Stimulated activated naive CD8-positive, alpha-beta T cell treated with anti-CD3 and anti-CD28 coated beads, Interleukin-15, amount 100 ng/mL, for 72 hours (primary cell): ENCODE measurements at regions not wholly inside any gene's neighbourhood (a gene's known extent, or its start where the extent isn't known, plus 50 kb on each side); places are given as distances from the start of the nearest gene placed in this dataset.

ENCODE experiments used
- ATAC-seq: fragments of 150-1000 bp; cut with Tn5 transposase; 2 replicates; pipeline ENCODE4 v1.10.0; 2021; ENCODE audit warnings: mild to moderate bottlenecking, moderate library complexity
- DNase-seq, 2 donors: peaks; one replicate each; pipeline ENCODE4 v3.0.0; 2021 to 2022
- H3K27ac Mint-ChIP-seq, 2 donors: one replicate each; pipeline ENCODE4 v1.8.0; 2022; ENCODE audit warnings: mild to moderate bottlenecking in 2 of 2, mixed read lengths in 2 of 2, moderate library complexity in 2 of 2
- H3K27me3 Mint-ChIP-seq: one replicate; pipeline ENCODE4 v1.8.0; 2022; ENCODE audit warnings: mixed read lengths
- H3K4me1 Mint-ChIP-seq: one replicate; pipeline ENCODE4 v1.8.0; 2022; ENCODE audit warnings: mild to moderate bottlenecking, mixed read lengths
- H3K4me3 Mint-ChIP-seq, 2 donors: one replicate each; pipeline ENCODE4 v1.8.0; 2022; ENCODE audit warnings: mild to moderate bottlenecking in 2 of 2, mixed read lengths in 2 of 2, moderate library complexity in 1 of 2
- H3K9me3 Mint-ChIP-seq, 2 donors: one replicate each; pipeline ENCODE4 v1.8.0; 2022; ENCODE audit warnings: mixed read lengths in 2 of 2

- Mint-ChIP-seq H3K27me3 (no peaks in the 10 kb centered on the region), H3K4me3 (no peak overlapping the region), H3K4me1 (peaks cover 13% of the 10 kb centered on the region), H3K27ac (no peak overlapping the region), H3K9me3 (no peaks in the 10 kb centered on the region)
- DNase-seq (no peak), ATAC-seq (no peak)
Measured at GRCh38 chr1:199312626-199313025, 673.8 kb downstream of the PTPRC start.

GRCh38 chr1:199313444-199313843, 674.6 kb downstream of the PTPRC start:
- no peak for ATAC-seq
- Mint-ChIP-seq H3K27ac (no peak overlapping the region), H3K9me3 (no peaks in the 10 kb centered on the region), H3K4me3 (no peak overlapping the region), H3K4me1 (peaks cover 6% of the 10 kb centered on the region), H3K27me3 (no peaks in the 10 kb centered on the region)
- DNase-seq = no peak

GRCh38 chr1:199319341-199319740, 680.5 kb downstream of the PTPRC start:
- Mint-ChIP-seq H3K27me3 (peaks cover 8% of the 10 kb centered on the region), H3K9me3 (no peaks in the 10 kb centered on the region), H3K27ac (no peak overlapping the region), H3K4me1 (no peaks in the 10 kb centered on the region), H3K4me3 (no peak overlapping the region)
- no peak for ATAC-seq
- DNase-seq = no peak

GRCh38 chr1:199322278-199322677, 683.4 kb downstream of the PTPRC start:
- Mint-ChIP-seq H3K27me3 (peaks cover 8% of the 10 kb centered on the region), H3K4me1 (no peaks in the 10 kb centered on the region), H3K27ac (no peak overlapping the region), H3K9me3 (peaks cover 0 to 4% of the 10 kb centered on the region in 2 donors), H3K4me3 (no peak overlapping the region)
- no peak for DNase-seq
- ATAC-seq = no peak

GRCh38 chr1:199333180-199333579, 694.3 kb upstream of the NR5A2 start:
- no peaks in the 10 kb centered on the region for H3K4me1 Mint-ChIP-seq
- H3K27ac Mint-ChIP-seq = no peak overlapping the region
- ATAC-seq = no peak
- H3K4me3 Mint-ChIP-seq = no peak overlapping the region
- peaks cover 14% of the 10 kb centered on the region for H3K27me3 Mint-ChIP-seq
- DNase-seq = no peak
- no peaks in the 10 kb centered on the region for H3K9me3 Mint-ChIP-seq

- Mint-ChIP-seq H3K4me1 (no peaks in the 10 kb centered on the region), H3K4me3 (no peak overlapping the region), H3K27me3 (peaks cover 35% of the 10 kb centered on the region), H3K9me3 (peaks cover 0 to 12% of the 10 kb centered on the region in 2 donors), H3K27ac (no peak overlapping the region)
- DNase-seq (no peak), ATAC-seq (no peak)
Measured at GRCh38 chr1:199335496-199335895, 692.0 kb upstream of the NR5A2 start.

GRCh38 chr1:199336745-199337640, 690.5 kb upstream of the NR5A2 start:
- ATAC-seq = peak; percentile 23

GRCh38 chr1:199338760-199339159, 688.8 kb upstream of the NR5A2 start:
- peaks cover 37% of the 10 kb centered on the region for H3K27me3 Mint-ChIP-seq
- ATAC-seq = no peak
- H3K4me3 Mint-ChIP-seq = no peak overlapping the region
- DNase-seq = no peak
- no peak overlapping the region for H3K27ac Mint-ChIP-seq
- no peaks in the 10 kb centered on the region for H3K4me1 Mint-ChIP-seq
- H3K9me3 Mint-ChIP-seq = peaks cover 0 to 13% of the 10 kb centered on the region in 2 donors

More at GRCh38 chr1:199336745-199337640, 690.5 kb upstream of the NR5A2 start:
- Mint-ChIP-seq H3K4me1 (no peaks in the 10 kb centered on the region), H3K9me3 (peaks cover 0 to 13% of the 10 kb centered on the region in 2 donors), H3K4me3 (no peak overlapping the region), H3K27me3 (peaks cover 37% of the 10 kb centered on the region), H3K27ac (no peak overlapping the region)
- no peak for DNase-seq

- DNase-seq = no peak
- H3K4me1 Mint-ChIP-seq = no peaks in the 10 kb centered on the region
- peaks cover 13 to 19% of the 10 kb centered on the region in 2 donors for H3K9me3 Mint-ChIP-seq
- ATAC-seq = no peak
- H3K27me3 Mint-ChIP-seq = no peaks in the 10 kb centered on the region
- no peak overlapping the region for H3K4me3 Mint-ChIP-seq
- H3K27ac Mint-ChIP-seq = no peak overlapping the region
Measured at GRCh38 chr1:199352351-199352750, 675.2 kb upstream of the NR5A2 start.

GRCh38 chr1:199353906-199354305, 673.6 kb upstream of the NR5A2 start:
- Mint-ChIP-seq H3K4me1 (no peaks in the 10 kb centered on the region), H3K9me3 (peaks cover 13 to 19% of the 10 kb centered on the region in 2 donors)
- DNase-seq = no peak

GRCh38 chr1:199356561-199356960, 670.9 kb upstream of the NR5A2 start:
- no peak for ATAC-seq
- Mint-ChIP-seq H3K9me3 (peaks cover 5 to 12% of the 10 kb centered on the region in 2 donors), H3K27me3 (no peaks in the 10 kb centered on the region), H3K4me1 (no peaks in the 10 kb centered on the region), H3K27ac (no peak overlapping the region), H3K4me3 (no peak overlapping the region)
- DNase-seq = no peak

More at GRCh38 chr1:199353906-199354305, 673.6 kb upstream of the NR5A2 start:
- no peak for ATAC-seq
- H3K27ac Mint-ChIP-seq = no peak overlapping the region
- no peak overlapping the region for H3K4me3 Mint-ChIP-seq
- H3K27me3 Mint-ChIP-seq = no peaks in the 10 kb centered on the region

- DNase-seq = no peak
Measured at GRCh38 chr1:199357599-199357998, 669.9 kb upstream of the NR5A2 start.

GRCh38 chr1:199362996-199363395, 664.5 kb upstream of the NR5A2 start:
- H3K9me3 Mint-ChIP-seq = no peaks in the 10 kb centered on the region
- DNase-seq (no peak), ATAC-seq (peak; percentile 12)

More at GRCh38 chr1:199357599-199357998, 669.9 kb upstream of the NR5A2 start:
- Mint-ChIP-seq H3K9me3 (peaks cover 5 to 12% of the 10 kb centered on the region in 2 donors), H3K27me3 (no peaks in the 10 kb centered on the region), H3K27ac (no peak overlapping the region), H3K4me1 (no peaks in the 10 kb centered on the region), H3K4me3 (no peak overlapping the region)
- ATAC-seq = no peak

GRCh38 chr1:199373139-199373538, 654.4 kb upstream of the NR5A2 start:
- Mint-ChIP-seq H3K27ac (no peak overlapping the region), H3K9me3 (peaks cover 0 to 4% of the 10 kb centered on the region in 2 donors), H3K27me3 (no peaks in the 10 kb centered on the region), H3K4me1 (no peaks in the 10 kb centered on the region), H3K4me3 (no peak overlapping the region)
- DNase-seq (no peak), ATAC-seq (peak; percentile 35)

More at GRCh38 chr1:199362996-199363395, 664.5 kb upstream of the NR5A2 start:
- no peak overlapping the region for H3K4me3 Mint-ChIP-seq
- no peaks in the 10 kb centered on the region for H3K4me1 Mint-ChIP-seq
- H3K27ac Mint-ChIP-seq = no peak overlapping the region
- no peaks in the 10 kb centered on the region for H3K27me3 Mint-ChIP-seq

- Mint-ChIP-seq H3K4me3 (no peak overlapping the region), H3K4me1 (no peaks in the 10 kb centered on the region), H3K27ac (no peak overlapping the region), H3K27me3 (no peaks in the 10 kb centered on the region), H3K9me3 (peaks cover 0 to 4% of the 10 kb centered on the region in 2 donors)
- DNase-seq (no peak), ATAC-seq (no peak)
Measured at GRCh38 chr1:199377211-199377610, 650.3 kb upstream of the NR5A2 start.

GRCh38 chr1:199383793-199384192, 643.7 kb upstream of the NR5A2 start:
- H3K9me3 Mint-ChIP-seq = no peaks in the 10 kb centered on the region
- DNase-seq = no peak
- H3K4me1 Mint-ChIP-seq = no peaks in the 10 kb centered on the region
- no peaks in the 10 kb centered on the region for H3K27me3 Mint-ChIP-seq
- no peak for ATAC-seq
- H3K27ac Mint-ChIP-seq = no peak overlapping the region
- no peak overlapping the region for H3K4me3 Mint-ChIP-seq
